WTC11 (cell line): ENCODE measurements at regions not wholly inside any gene's neighbourhood (a gene's known extent, or its start where the extent isn't known, plus 50 kb on each side); places are given as distances from the start of the nearest gene placed in this dataset.
"Not testable (repeated sequence)": the region's sequence is repeated elsewhere in the genome, so short reads cannot be mapped to it uniquely, and the experiment has no call there.

Experiments
- ATAC-seq: fragments of 200-7000 bp; cut with Tn5 transposase; 2 replicates; pipeline ENCODE4 v1.10.0; 2021; ENCODE audit warnings: mild to moderate bottlenecking, moderate library complexity
- CTCF ChIA-PET: fragments of 300-600 bp; sonication (Branson Sonifier 250); formaldehyde crosslinking; loops from one replicate; lab custom pipeline; 2021; ENCODE audit warnings: antibody characterized with exemption; lab: Charles Lee
- POLR2A ChIA-PET: fragments of 350-600 bp; sonication (Branson Sonifier 250); formaldehyde crosslinking; loops from one replicate; lab custom pipeline; 2021; ENCODE audit warnings: antibody characterized with exemption; lab: Charles Lee
- DNase-seq: peaks from one replicate; pipeline ENCODE4 v3.0.0; 2021; ENCODE audit warnings: low spot score
- H3K27ac Mint-ChIP-seq: 2 replicates; pipeline ENCODE4 v1.8.0; 2021; ENCODE audit warnings: mixed read lengths
- H3K27me3 Mint-ChIP-seq: 2 replicates; pipeline ENCODE4 v1.8.0; 2021; ENCODE audit warnings: low read depth, mild to moderate bottlenecking, moderate library complexity, mixed read lengths
- H3K36me3 Mint-ChIP-seq: 2 replicates; pipeline ENCODE4 v1.8.0; 2021; ENCODE audit warnings: mixed read lengths
- H3K4me1 Mint-ChIP-seq: 2 replicates; pipeline ENCODE4 v1.8.0; 2022; ENCODE audit warnings: mixed read lengths
- H3K4me3 Mint-ChIP-seq: 2 replicates; pipeline ENCODE4 v1.8.0; 2021; ENCODE audit warnings: mild to moderate bottlenecking, moderate library complexity, mixed read lengths
- H3K9me3 Mint-ChIP-seq: 2 replicates; pipeline ENCODE4 v1.8.0; 2021; ENCODE audit warnings: mixed read lengths
- ATF3 ChIP-seq: sonication (generic); formaldehyde crosslinking; conservative IDR thresholded peaks from 2 replicates; pipeline ENCODE4 v1.8.1; 2022; ENCODE audit warnings: mild to moderate bottlenecking, missing genetic modification reagents
- ATF6 ChIP-seq: sonication (generic); formaldehyde crosslinking; IDR thresholded peaks from 2 replicates; pipeline ENCODE4 v1.8.1; 2023; ENCODE audit warnings: mild to moderate bottlenecking, missing genetic modification reagents
- CTCF ChIP-seq: fragments of 200-600 bp; IDR thresholded peaks from 2 replicates; pipeline ENCODE4 v1.8.0; 2022; ENCODE audit warnings: antibody characterized with exemption
- FOXJ3 ChIP-seq: sonication (generic); formaldehyde crosslinking; IDR thresholded peaks from 2 replicates; pipeline ENCODE4 v1.9.0; 2021; ENCODE audit warnings: missing genetic modification reagents, mild to moderate bottlenecking, borderline replicate concordance
- MLX ChIP-seq: sonication (generic); formaldehyde crosslinking; IDR thresholded peaks from 2 replicates; pipeline ENCODE4 v1.8.1; 2023; ENCODE audit warnings: mild to moderate bottlenecking, missing genetic modification reagents, moderate library complexity
- NFE2L1 ChIP-seq: sonication (generic); formaldehyde crosslinking; IDR thresholded peaks from 2 replicates; pipeline ENCODE4 v1.8.1; 2023; ENCODE audit warnings: missing genetic modification reagents
- PREB ChIP-seq: sonication (generic); formaldehyde crosslinking; IDR thresholded peaks from 2 replicates; pipeline ENCODE4 v1.8.1; 2022; ENCODE audit warnings: mild to moderate bottlenecking, missing genetic modification reagents, moderate library complexity, borderline replicate concordance
- RELA ChIP-seq: sonication (generic); formaldehyde crosslinking; IDR thresholded peaks from 2 replicates; pipeline ENCODE4 v1.8.1; 2022; ENCODE audit warnings: missing genetic modification reagents, mild to moderate bottlenecking, borderline replicate concordance
- TCF7 ChIP-seq: sonication (generic); formaldehyde crosslinking; IDR thresholded peaks from 2 replicates; pipeline ENCODE4 v1.8.0; 2022; ENCODE audit warnings: mild to moderate bottlenecking, low read depth, missing genetic modification reagents, moderate library complexity
- ZNF121 ChIP-seq: sonication (generic); formaldehyde crosslinking; IDR thresholded peaks from 2 replicates; pipeline ENCODE4 v1.8.0; 2023; ENCODE audit warnings: missing genetic modification reagents
- ZNF219 ChIP-seq: sonication (generic); formaldehyde crosslinking; IDR thresholded peaks from 2 replicates; pipeline ENCODE4 v1.8.0; 2023; ENCODE audit warnings: missing genetic modification reagents, mild to moderate bottlenecking, borderline replicate concordance
- ZNF425 ChIP-seq: fragments of 250-450 bp; sonication (Bioruptor Pico); conservative IDR thresholded peaks from 2 replicates; pipeline ENCODE4 v1.9.0; 2021; ENCODE audit warnings: mild to moderate bottlenecking
- ZNF512 ChIP-seq: sonication (generic); formaldehyde crosslinking; IDR thresholded peaks from 2 replicates; pipeline ENCODE4 v1.8.1; 2022; ENCODE audit warnings: missing genetic modification reagents, borderline replicate concordance

- no peak for TF ChIP-seq ZNF512 (CRISPR knock-in tag)
- TF ChIP-seq FOXJ3 (CRISPR knock-in tag) = no peak
- TF ChIP-seq, all 79 proteins: peak for 0
These were observed 136.8 kb downstream of the KLF8 start (continued) for GRCh38 chrX:56368962-56369361.

GRCh38 chrX:56379984-56380780 lies 148.0 kb downstream of the KLF8 start:
- POLR2A ChIA-PET, DNase-seq: not testable (repeated sequence)

GRCh38 chrX:56382278-56382677 lies 150.1 kb downstream of the KLF8 start:
- no peak for DNase-seq
- no peaks in the 10 kb centered on the region for H3K9me3 Mint-ChIP-seq
- CTCF ChIA-PET = no interaction called here
- no peaks in the 10 kb centered on the region for H3K36me3 Mint-ChIP-seq
- POLR2A ChIA-PET = no interaction called here
- no peak overlapping the region for H3K4me3 Mint-ChIP-seq
- TF ChIP-seq ATF3 (no peak), CTCF (no peak), NFE2L1 (CRISPR knock-in tag) (no peak), RELA (no peak), ZNF121 (CRISPR knock-in tag) (no peak), PREB (CRISPR knock-in tag) (no peak), TCF7 (CRISPR knock-in tag) (no peak), ZNF425 (CRISPR knock-in tag) (no peak), ZNF219 (CRISPR knock-in tag) (no peak), ATF6 (CRISPR knock-in tag) (no peak), MLX (CRISPR knock-in tag) (no peak)
- no peaks in the 10 kb centered on the region; the same call in 1 of the 2 replicates for H3K27me3 Mint-ChIP-seq
- 0 out of 2 replicates have a peak, but pooled peaks cover 7% of the 10 kb centered on the region for H3K4me1 Mint-ChIP-seq
- H3K27ac Mint-ChIP-seq = no peak overlapping the region
- ATAC-seq = no peak

More at GRCh38 chrX:56379984-56380780, 148.0 kb downstream of the KLF8 start:
- ATAC-seq, H3K27me3 Mint-ChIP-seq, H3K36me3 Mint-ChIP-seq, H3K9me3 Mint-ChIP-seq, H3K4me3 Mint-ChIP-seq, H3K27ac Mint-ChIP-seq, H3K4me1 Mint-ChIP-seq, CTCF ChIA-PET: not testable (repeated sequence)
